Fibroblast of lung (primary cell): ENCODE measurements at regions not wholly inside any gene's neighbourhood (a gene's known extent, or its start where the extent isn't known, plus 50 kb on each side); places are given as distances from the start of the nearest gene placed in this dataset.

Experiments
- EZH2 ChIP-seq: IDR thresholded peaks from 2 replicates; pipeline ENCODE4 v1.5.1; 2012; ENCODE audit warnings: low read length, control low read depth, mild to moderate bottlenecking; ENCODE audit errors: missing control alignments
- TF ChIP-seq, protein P1 (sequence below), 2 donors: IDR thresholded peaks in 1 of 2; conservative IDR thresholded peaks in 1 of 2; 1 replicate in 1 of 2; 2 replicates in 1 of 2; pipeline ENCODE4 v1.5.1; 2011 to 2012; ENCODE audit warnings: low read length in 2 of 2, control low read depth in 1 of 2, inconsistent platforms in 1 of 2, low read depth in 1 of 2, mild to moderate bottlenecking in 1 of 2

DNA sequence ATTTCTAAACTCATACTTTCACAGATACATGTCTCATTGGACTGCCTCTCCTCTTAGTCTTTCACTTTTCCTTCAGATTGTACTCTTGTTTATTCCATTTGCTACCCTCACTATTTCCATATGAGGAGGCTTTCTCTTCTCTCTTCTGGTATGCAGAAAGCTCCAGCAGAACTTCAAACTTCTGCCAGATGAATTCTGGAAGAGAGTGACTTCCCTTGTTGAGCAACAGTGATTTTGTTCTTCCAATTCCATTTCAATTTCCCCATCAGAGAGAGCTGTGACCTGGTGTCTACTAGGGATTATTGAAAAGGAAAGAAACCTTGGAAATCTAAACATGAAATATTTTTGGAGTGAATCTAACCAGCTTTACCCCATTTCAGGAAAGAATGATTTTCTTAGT is 523.2 kb upstream of the ZNF717 start:
- TF ChIP-seq, protein P1, sequence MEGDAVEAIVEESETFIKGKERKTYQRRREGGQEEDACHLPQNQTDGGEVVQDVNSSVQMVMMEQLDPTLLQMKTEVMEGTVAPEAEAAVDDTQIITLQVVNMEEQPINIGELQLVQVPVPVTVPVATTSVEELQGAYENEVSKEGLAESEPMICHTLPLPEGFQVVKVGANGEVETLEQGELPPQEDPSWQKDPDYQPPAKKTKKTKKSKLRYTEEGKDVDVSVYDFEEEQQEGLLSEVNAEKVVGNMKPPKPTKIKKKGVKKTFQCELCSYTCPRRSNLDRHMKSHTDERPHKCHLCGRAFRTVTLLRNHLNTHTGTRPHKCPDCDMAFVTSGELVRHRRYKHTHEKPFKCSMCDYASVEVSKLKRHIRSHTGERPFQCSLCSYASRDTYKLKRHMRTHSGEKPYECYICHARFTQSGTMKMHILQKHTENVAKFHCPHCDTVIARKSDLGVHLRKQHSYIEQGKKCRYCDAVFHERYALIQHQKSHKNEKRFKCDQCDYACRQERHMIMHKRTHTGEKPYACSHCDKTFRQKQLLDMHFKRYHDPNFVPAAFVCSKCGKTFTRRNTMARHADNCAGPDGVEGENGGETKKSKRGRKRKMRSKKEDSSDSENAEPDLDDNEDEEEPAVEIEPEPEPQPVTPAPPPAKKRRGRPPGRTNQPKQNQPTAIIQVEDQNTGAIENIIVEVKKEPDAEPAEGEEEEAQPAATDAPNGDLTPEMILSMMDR (conservative IDR thresholded peaks at IDR 0.05 in 1 of 2, IDR thresholded peaks at IDR 0.05 in 1 of 2; ENCODE audit: low read depth in 1 of 2, low read length in 2 of 2): no peak
- TF ChIP-seq EZH2: no peak
